ENCODE measurements at regions not wholly inside any gene's neighbourhood (a gene's known extent, or its start where the extent isn't known, plus 50 kb on each side); places are given as distances from the start of the nearest gene placed in this dataset.

DNA sequence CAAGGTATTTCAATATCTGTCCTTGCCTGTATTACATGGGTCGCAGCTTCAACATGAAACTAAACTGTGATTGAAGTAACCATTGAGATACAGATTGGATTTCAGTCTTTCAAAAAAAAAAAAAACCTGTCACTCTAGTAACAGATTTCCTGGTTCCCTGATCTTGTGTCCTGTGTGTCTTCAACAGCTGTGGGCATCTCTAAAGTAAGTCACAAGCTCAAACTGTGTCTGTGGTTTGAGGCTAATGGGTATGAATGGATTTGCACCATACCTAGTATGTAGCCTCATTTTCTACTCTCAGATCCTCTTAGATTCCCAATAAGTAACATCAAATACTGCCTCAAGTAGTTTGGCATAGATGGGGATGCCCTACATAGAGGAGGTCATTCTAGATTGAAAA is 300.1 kb downstream of the COG6 start:
- TF ChIP-seq, protein P1, sequence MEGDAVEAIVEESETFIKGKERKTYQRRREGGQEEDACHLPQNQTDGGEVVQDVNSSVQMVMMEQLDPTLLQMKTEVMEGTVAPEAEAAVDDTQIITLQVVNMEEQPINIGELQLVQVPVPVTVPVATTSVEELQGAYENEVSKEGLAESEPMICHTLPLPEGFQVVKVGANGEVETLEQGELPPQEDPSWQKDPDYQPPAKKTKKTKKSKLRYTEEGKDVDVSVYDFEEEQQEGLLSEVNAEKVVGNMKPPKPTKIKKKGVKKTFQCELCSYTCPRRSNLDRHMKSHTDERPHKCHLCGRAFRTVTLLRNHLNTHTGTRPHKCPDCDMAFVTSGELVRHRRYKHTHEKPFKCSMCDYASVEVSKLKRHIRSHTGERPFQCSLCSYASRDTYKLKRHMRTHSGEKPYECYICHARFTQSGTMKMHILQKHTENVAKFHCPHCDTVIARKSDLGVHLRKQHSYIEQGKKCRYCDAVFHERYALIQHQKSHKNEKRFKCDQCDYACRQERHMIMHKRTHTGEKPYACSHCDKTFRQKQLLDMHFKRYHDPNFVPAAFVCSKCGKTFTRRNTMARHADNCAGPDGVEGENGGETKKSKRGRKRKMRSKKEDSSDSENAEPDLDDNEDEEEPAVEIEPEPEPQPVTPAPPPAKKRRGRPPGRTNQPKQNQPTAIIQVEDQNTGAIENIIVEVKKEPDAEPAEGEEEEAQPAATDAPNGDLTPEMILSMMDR (IDR thresholded peaks at IDR 0.05; ENCODE audit: unreplicated experiment): no peak
- DNase-seq: no peak
- Mint-ChIP-seq H3K4me1 (ENCODE audit: low read depth, unreplicated experiment) (no peaks in the 10 kb centered on the region), H3K27me3 (ENCODE audit: unreplicated experiment) (no peaks in the 10 kb centered on the region), H3K36me3 (ENCODE audit: insufficient read depth, unreplicated experiment) (no peaks in the 10 kb centered on the region), H3K9me3 (ENCODE audit: low read depth, unreplicated experiment) (no peaks in the 10 kb centered on the region), H3K27ac (ENCODE audit: unreplicated experiment) (no peak overlapping the region), H3K4me3 (ENCODE audit: low read depth, unreplicated experiment) (no peak overlapping the region)
- BruUV-seq (replicated peaks): no TSS peak
- intact Hi-C loops (cut with micrococcal nuclease; ENCODE audit: unreplicated experiment): no loop called here
- CTCF ChIA-PET: no interaction called here

- no peaks in the 10 kb centered on the region for H3K36me3 Mint-ChIP-seq (ENCODE audit: insufficient read depth, unreplicated experiment)
- H3K27ac Mint-ChIP-seq (ENCODE audit: unreplicated experiment): no peak overlapping the region
- CTCF ChIA-PET: no interaction called here
- H3K9me3 Mint-ChIP-seq (ENCODE audit: low read depth, unreplicated experiment): no peaks in the 10 kb centered on the region
- TF ChIP-seq, protein P1 (IDR thresholded peaks at IDR 0.05; ENCODE audit: unreplicated experiment): no peak
- H3K4me1 Mint-ChIP-seq (ENCODE audit: low read depth, unreplicated experiment): no peaks in the 10 kb centered on the region
- H3K27me3 Mint-ChIP-seq (ENCODE audit: unreplicated experiment): no peaks in the 10 kb centered on the region
- no peak for DNase-seq
- no peak overlapping the region for H3K4me3 Mint-ChIP-seq (ENCODE audit: low read depth, unreplicated experiment)
- no TSS peak for BruUV-seq (replicated peaks)
- intact Hi-C loops (cut with micrococcal nuclease; ENCODE audit: unreplicated experiment): no loop called here
These were observed 300.6 kb downstream of the COG6 start for GRCh38 chr13:39956036-39956435.

- TF ChIP-seq, protein P1 (IDR thresholded peaks at IDR 0.05; ENCODE audit: unreplicated experiment): no peak
- Mint-ChIP-seq H3K4me1 (ENCODE audit: low read depth, unreplicated experiment) (no peaks in the 10 kb centered on the region), H3K36me3 (ENCODE audit: insufficient read depth, unreplicated experiment) (no peaks in the 10 kb centered on the region), H3K27ac (ENCODE audit: unreplicated experiment) (no peak overlapping the region), H3K27me3 (ENCODE audit: unreplicated experiment) (no peaks in the 10 kb centered on the region), H3K4me3 (ENCODE audit: low read depth, unreplicated experiment) (no peak overlapping the region), H3K9me3 (ENCODE audit: low read depth, unreplicated experiment) (no peaks in the 10 kb centered on the region)
- BruUV-seq (replicated peaks): no TSS peak
- no peak for DNase-seq
- intact Hi-C loops (cut with micrococcal nuclease; ENCODE audit: unreplicated experiment): no loop called here
- CTCF ChIA-PET: no interaction called here
These were observed 302.6 kb downstream of the COG6 start for GRCh38 chr13:39957868-39958677.

GRCh38 chr13:39959497-39960144 is 304.2 kb downstream of the COG6 start:
- H3K9me3 Mint-ChIP-seq (ENCODE audit: low read depth, unreplicated experiment): no peaks in the 10 kb centered on the region
- H3K4me3 Mint-ChIP-seq (ENCODE audit: low read depth, unreplicated experiment): no peak overlapping the region
- no peak for DNase-seq
- intact Hi-C loops (cut with micrococcal nuclease; ENCODE audit: unreplicated experiment): no loop called here
- H3K4me1 Mint-ChIP-seq (ENCODE audit: low read depth, unreplicated experiment): no peaks in the 10 kb centered on the region
- H3K36me3 Mint-ChIP-seq (ENCODE audit: insufficient read depth, unreplicated experiment): no peaks in the 10 kb centered on the region
- no peaks in the 10 kb centered on the region for H3K27me3 Mint-ChIP-seq (ENCODE audit: unreplicated experiment)
- TF ChIP-seq, protein P1 (IDR thresholded peaks at IDR 0.05; ENCODE audit: unreplicated experiment): no peak
- no peak overlapping the region for H3K27ac Mint-ChIP-seq (ENCODE audit: unreplicated experiment)
- CTCF ChIA-PET: no interaction called here
- BruUV-seq (replicated peaks): no TSS peak

All from Calu3 (cell line).